Stomach smooth muscle (tissue), 2 donors: ENCODE measurements at regions not wholly inside any gene's neighbourhood (a gene's known extent, or its start where the extent isn't known, plus 50 kb on each side); places are given as distances from the start of the nearest gene placed in this dataset.

Source experiments
- H3K27ac ChIP-seq: one replicate; pipeline ENCODE4 v1.7.0; 2013; ENCODE audit warnings: mild to moderate bottlenecking, low read length, inconsistent platforms
- H3K27me3 ChIP-seq, 2 donors: one replicate each; pipeline ENCODE4 v1.7.0; 2013; ENCODE audit warnings: low read length in 2 of 2; ENCODE audit not compliant: insufficient read depth in 2 of 2, control insufficient read depth in 1 of 2
- H3K36me3 ChIP-seq, 2 donors: one replicate each; pipeline ENCODE4 v1.7.0; 2013; ENCODE audit warnings: low read length in 2 of 2; ENCODE audit not compliant: control insufficient read depth in 2 of 2, insufficient read depth in 2 of 2
- H3K4me1 ChIP-seq: one replicate; pipeline ENCODE4 v1.7.0; 2013; ENCODE audit warnings: low read length; ENCODE audit not compliant: control insufficient read depth, insufficient read depth
- H3K4me3 ChIP-seq, 2 donors: one replicate each; pipeline ENCODE4 v1.7.0; 2013; ENCODE audit warnings: low read length in 2 of 2
- H3K9ac ChIP-seq, 2 donors: one replicate each; pipeline ENCODE4 v1.7.0; 2013; ENCODE audit warnings: low read length in 2 of 2, mild to moderate bottlenecking in 1 of 2
- H3K9me3 ChIP-seq, 2 donors: one replicate each; pipeline ENCODE4 v1.7.0; 2013; ENCODE audit warnings: low read length in 2 of 2; ENCODE audit not compliant: control insufficient read depth in 2 of 2
- donor health status: healthy.
- donor health status: Pancreatic carcinoma.

DNA sequence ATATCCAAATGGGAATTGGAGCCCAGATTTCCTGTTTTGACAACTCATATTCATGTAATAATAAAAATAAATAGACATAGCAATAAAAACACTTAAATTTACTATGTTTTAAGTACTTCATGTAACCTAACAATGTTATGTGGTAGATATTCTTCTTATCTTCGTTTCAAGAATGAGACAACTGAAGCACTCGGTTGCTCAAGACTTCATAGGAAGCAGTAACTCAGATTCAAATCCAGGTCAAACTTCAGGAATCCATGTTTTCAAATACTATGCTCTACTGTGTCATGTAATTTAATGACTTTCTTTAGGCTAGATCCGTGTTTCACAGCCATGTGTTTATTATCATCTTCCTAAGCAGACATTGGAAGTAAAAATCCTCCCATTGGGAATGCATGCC, 492.2 kb downstream of the CNTN3 start:
- H3K27me3 ChIP-seq: no peaks in the 10 kb centered on the region

DNA sequence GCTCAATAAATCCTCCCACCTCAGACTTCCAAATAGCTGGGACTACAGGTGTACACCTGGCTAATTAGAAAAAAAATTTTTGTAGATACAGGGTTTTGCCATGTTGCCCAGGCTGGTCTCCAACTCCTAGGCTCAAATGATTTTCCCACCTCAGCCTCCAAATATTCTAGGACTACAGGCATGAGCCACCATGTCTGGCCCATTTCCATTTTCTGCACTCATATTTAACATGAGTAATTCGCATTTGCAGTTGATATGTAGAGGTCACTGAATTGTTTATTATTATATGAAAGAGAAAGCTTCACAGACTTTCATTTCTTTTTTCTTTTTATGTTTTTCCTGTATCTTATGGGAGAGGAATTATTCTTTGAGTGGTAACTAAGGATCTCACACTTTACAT, 492.7 kb downstream of the CNTN3 start:
- no peaks in the 10 kb centered on the region for H3K4me1 ChIP-seq
- no peaks in the 10 kb centered on the region for H3K9me3 ChIP-seq
- H3K36me3 ChIP-seq: no peaks in the 10 kb centered on the region
- H3K9ac ChIP-seq: no peak overlapping the region
- H3K27me3 ChIP-seq: no peaks in the 10 kb centered on the region
- H3K4me3 ChIP-seq: no peak overlapping the region
- no peak overlapping the region for H3K27ac ChIP-seq

More for the DNA sequence above, 492.2 kb downstream of the CNTN3 start:
- no peak overlapping the region for H3K27ac ChIP-seq
- no peaks in the 10 kb centered on the region for H3K36me3 ChIP-seq
- no peaks in the 10 kb centered on the region for H3K4me1 ChIP-seq
- H3K4me3 ChIP-seq: no peak overlapping the region
- H3K9ac ChIP-seq: no peak overlapping the region
- H3K9me3 ChIP-seq: no peaks in the 10 kb centered on the region

DNA sequence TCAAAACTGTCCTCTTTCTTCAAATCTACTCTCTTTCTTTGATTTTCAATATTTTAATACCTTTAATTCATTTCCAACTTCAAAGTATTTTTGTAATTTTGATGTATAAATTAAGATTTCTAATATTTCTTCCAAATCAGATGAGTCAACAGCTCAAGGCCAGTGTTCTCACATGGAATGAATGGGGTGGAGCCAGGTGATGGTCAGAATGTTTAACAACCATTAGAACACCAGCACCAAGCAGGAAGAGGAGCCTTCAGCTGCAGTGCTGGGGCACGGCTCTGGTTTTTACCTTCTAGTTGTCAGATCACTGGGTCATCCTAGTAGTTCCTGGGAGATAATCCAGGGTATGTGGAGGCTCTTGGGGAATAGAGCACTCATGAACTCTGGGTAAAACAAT, 494.5 kb upstream of the PDZRN3 start:
- Histone ChIP-seq H3K9me3 (no peaks in the 10 kb centered on the region), H3K4me3 (no peak overlapping the region), H3K36me3 (no peaks in the 10 kb centered on the region), H3K27me3 (no peaks in the 10 kb centered on the region), H3K4me1 (no peaks in the 10 kb centered on the region), H3K9ac (no peak overlapping the region), H3K27ac (no peak overlapping the region)

DNA sequence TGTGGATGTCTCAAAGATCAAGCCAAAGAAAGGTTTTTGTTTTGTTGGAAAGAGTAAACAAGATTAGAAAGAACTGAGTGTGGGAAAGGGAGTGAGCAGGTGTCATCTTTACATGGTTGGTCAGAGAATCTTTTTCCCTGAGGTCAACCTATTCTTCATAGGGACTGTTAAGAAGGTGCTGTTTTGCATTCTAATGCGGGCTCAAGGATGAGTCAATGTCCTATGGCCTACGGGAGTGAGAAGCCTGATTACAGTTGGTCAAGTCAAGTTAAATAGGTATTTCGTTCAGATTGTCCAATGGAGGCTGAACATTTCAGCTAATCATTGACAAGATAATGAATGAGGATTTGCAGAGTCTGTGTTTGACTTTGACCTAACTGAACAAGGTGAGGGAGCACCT, 491.2 kb upstream of the PDZRN3 start:
- H3K27ac ChIP-seq: no peak overlapping the region
- no peaks in the 10 kb centered on the region for H3K9me3 ChIP-seq
- H3K4me3 ChIP-seq: no peak overlapping the region

DNA sequence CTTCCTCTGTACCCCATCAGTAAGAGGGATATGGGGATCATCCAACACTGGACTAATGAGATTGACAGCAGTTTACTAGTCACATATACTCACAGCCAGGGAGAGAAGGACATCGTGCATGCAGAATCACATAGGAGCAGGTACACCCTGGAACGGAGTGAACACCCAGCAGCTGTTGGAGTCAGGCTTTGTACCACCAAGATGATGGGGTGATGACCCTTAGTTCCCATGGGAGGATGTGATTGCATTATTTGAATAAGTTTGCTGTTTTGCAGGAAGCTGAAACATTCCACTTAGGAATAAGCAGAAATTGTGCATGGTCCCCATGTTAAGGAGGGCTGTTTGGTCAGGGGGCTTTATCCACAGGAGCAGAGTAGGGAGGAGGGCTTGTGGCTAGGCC, 482.7 kb upstream of the PDZRN3 start:
- Histone ChIP-seq H3K4me3 (no peak overlapping the region), H3K36me3 (no peaks in the 10 kb centered on the region), H3K9me3 (no peaks in the 10 kb centered on the region), H3K27ac (no peak overlapping the region), H3K9ac (no peak overlapping the region), H3K27me3 (no peaks in the 10 kb centered on the region), H3K4me1 (no peaks in the 10 kb centered on the region)

More for the DNA sequence above, 491.2 kb upstream of the PDZRN3 start:
- Histone ChIP-seq H3K9ac (no peak overlapping the region), H3K36me3 (no peaks in the 10 kb centered on the region), H3K27me3 (no peaks in the 10 kb centered on the region), H3K4me1 (no peaks in the 10 kb centered on the region)

DNA sequence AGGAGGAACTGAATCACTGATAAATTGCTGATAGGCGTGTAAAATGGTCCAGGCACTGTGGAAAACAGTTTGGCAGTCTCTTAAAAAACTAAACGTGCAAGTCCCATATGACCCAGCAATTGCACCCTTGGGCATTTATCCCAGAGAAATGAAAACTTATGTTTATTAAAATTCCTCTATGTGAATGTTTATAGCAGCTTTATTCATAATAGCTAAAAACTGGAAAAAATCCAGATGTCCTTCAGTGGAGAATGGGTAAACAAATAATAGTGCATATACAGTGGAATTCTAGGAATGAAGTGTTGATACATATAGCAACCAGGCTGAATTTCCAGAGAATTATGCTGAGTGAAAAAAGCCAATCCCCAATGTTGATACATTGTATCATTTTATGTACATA, 482.2 kb upstream of the PDZRN3 start:
- Histone ChIP-seq H3K9me3 (no peaks in the 10 kb centered on the region), H3K27me3 (no peaks in the 10 kb centered on the region), H3K27ac (no peak overlapping the region), H3K4me1 (no peaks in the 10 kb centered on the region), H3K4me3 (no peak overlapping the region), H3K36me3 (no peaks in the 10 kb centered on the region), H3K9ac (no peak overlapping the region)

DNA sequence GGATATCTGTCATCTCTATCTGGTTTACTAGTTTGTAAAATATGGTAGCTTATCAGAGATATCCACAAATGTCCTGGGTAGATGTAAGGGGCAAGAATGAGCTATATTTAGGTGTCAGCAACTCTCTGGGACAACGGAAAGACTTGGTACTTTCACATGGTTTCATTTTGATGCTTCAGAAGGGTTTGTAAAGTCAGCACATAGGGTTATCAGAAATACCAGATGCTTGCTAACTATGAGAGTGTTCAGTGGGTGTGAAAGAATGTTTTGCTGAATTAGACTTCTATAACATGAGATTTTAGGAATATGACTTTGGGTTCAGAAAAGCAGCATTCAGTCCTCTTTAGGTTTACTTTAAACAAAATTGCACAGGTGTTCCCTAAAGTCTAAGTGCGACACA, 466.5 kb upstream of the PDZRN3 start:
- Histone ChIP-seq H3K9me3 (no peaks in the 10 kb centered on the region), H3K27ac (no peak overlapping the region), H3K9ac (no peak overlapping the region), H3K36me3 (no peaks in the 10 kb centered on the region), H3K27me3 (no peaks in the 10 kb centered on the region), H3K4me1 (no peaks in the 10 kb centered on the region), H3K4me3 (no peak overlapping the region)

DNA sequence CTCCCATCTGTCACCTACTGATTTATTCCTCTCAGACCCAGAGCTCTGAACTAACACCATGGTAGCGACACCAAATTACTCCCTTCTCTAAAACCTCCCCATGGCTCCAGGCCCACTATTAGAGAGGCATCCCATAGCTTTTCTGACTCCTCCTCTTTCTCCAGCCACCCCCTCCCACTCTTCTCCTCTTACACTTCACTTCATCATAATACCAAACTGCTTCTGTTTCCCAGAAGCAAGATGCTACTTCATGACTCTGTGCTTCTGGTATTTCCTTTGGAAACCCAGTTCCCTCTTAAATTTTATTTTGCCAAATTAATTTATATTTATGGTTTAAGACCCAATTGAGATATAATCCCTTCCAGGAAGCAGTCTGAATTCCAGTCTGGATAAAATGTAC, 465.1 kb upstream of the PDZRN3 start:
- H3K9ac ChIP-seq: no peak overlapping the region
- no peaks in the 10 kb centered on the region for H3K9me3 ChIP-seq
- H3K4me1 ChIP-seq: no peaks in the 10 kb centered on the region
- H3K4me3 ChIP-seq: no peak overlapping the region
- H3K27ac ChIP-seq: no peak overlapping the region
- no peaks in the 10 kb centered on the region for H3K27me3 ChIP-seq
- no peaks in the 10 kb centered on the region for H3K36me3 ChIP-seq

DNA sequence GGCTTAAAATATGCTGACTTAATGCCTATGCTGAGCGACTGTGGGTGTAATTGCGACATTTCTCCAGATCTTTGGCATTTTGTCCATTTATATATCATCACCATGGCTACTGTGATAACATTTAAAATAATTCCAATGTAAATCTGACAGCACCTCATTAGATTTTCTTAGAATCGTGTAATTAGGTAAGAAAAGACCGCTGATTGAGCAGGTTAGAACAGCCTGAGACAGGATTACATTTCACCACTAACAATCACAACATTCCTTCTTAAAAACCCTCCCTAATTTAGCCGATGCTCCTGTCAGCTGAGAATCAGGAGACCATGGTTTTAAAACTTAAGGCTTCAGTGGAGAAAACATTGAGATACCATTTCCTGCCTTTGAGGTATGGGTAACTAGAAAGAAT, 455.3 kb upstream of the PDZRN3 start:
- no peak overlapping the region for H3K27ac ChIP-seq
- no peaks in the 10 kb centered on the region for H3K36me3 ChIP-seq
- H3K27me3 ChIP-seq: no peaks in the 10 kb centered on the region
- no peaks in the 10 kb centered on the region for H3K9me3 ChIP-seq
- H3K4me1 ChIP-seq: no peaks in the 10 kb centered on the region
- H3K4me3 ChIP-seq: no peak overlapping the region
- H3K9ac ChIP-seq: no peak overlapping the region

DNA sequence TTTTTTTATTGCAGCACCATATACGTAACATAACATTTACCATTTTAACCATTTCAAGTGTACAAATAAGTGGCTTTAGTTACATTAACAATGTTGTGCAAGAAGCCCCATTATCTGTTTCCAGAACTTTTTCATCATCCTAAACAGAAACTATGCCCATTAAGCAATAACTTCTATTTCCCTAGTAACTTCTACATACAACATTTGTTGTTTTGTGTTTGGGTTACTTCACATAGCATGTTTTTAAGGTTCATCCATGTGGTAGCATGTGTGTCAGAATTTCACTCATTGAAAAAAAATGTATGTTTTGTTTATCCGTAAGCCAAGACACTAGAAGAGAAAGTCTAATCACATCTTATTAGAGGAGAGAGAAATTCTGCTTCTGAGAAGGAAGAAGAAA, 450.5 kb upstream of the PDZRN3 start:
- H3K9ac ChIP-seq: no peak overlapping the region
- H3K27ac ChIP-seq: no peak overlapping the region
- H3K9me3 ChIP-seq: no peaks in the 10 kb centered on the region
- no peak overlapping the region for H3K4me3 ChIP-seq
- no peaks in the 10 kb centered on the region for H3K36me3 ChIP-seq
- no peaks in the 10 kb centered on the region for H3K4me1 ChIP-seq
- no peaks in the 10 kb centered on the region for H3K27me3 ChIP-seq

DNA sequence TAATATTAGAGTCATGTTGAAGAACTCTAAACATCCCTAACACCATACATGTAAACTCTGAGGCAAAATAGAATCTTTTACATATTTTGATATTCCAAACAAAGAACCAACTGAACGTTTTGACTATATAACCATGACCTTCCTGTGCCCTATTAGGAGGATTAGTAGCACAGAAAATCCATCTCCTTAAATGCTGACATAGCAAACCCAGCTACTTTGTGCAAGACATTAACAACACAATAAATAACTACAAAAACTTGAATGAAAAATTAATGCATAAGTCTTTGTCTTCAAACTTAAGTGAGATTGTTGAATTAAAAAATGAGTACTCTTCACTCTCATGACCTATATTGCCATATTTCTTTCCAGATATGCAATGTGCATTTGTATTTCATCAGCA, 450.0 kb upstream of the PDZRN3 start:
- no peaks in the 10 kb centered on the region for H3K27me3 ChIP-seq
- no peak overlapping the region for H3K9ac ChIP-seq
- no peaks in the 10 kb centered on the region for H3K36me3 ChIP-seq
- H3K4me3 ChIP-seq: no peak overlapping the region
- H3K27ac ChIP-seq: no peak overlapping the region
- no peaks in the 10 kb centered on the region for H3K9me3 ChIP-seq
- H3K4me1 ChIP-seq: no peaks in the 10 kb centered on the region

DNA sequence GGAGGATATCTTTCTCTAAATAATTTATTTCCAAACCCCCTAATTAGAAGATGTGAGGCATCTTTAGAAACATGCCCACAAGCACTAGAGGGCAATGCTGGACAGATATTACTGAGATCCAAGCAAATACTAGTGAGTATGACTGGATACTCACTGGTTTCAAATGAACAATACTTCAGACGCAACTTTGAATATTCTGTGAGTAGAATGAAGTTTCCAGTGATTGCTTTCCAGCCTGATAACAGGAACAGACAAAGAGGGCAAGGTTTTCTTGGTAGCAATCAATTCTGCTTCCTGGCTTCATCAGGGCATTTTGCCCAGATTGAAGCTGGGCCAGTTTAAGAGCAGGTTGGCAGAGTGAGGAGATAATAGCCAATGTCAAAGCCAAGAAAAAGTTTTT, 442.6 kb upstream of the PDZRN3 start:
- H3K27ac ChIP-seq: no peak overlapping the region
- no peaks in the 10 kb centered on the region for H3K27me3 ChIP-seq
- no peaks in the 10 kb centered on the region for H3K4me1 ChIP-seq
- no peak overlapping the region for H3K9ac ChIP-seq
- no peaks in the 10 kb centered on the region for H3K36me3 ChIP-seq
- no peaks in the 10 kb centered on the region for H3K9me3 ChIP-seq
- H3K4me3 ChIP-seq: no peak overlapping the region
